SK-N-SH (cell line): ENCODE measurements at regions not wholly inside any gene's neighbourhood (a gene's known extent, or its start where the extent isn't known, plus 50 kb on each side); places are given as distances from the start of the nearest gene placed in this dataset.

Experiments
- CTCF ChIA-PET: fragments of 300-600, 350-600 bp; formaldehyde crosslinking; extraction: SDS; loops from one replicate; lab custom pipeline; 2021; lab: Yijun Ruan, JAX
- POLR2A ChIA-PET: fragments of 350-600 bp; sonication (Branson Sonifier 250); formaldehyde crosslinking; extraction: SDS; loops from one replicate; lab custom pipeline; 2020; ENCODE audit warnings: antibody characterized with exemption, inconsistent platforms; lab: Yijun Ruan, JAX
- DNase-seq: peaks from one replicate; pipeline ENCODE4 v3.0.0; 2012
- H2AFZ ChIP-seq: fragments of 200-600 bp; sonication (generic); 2 replicates; pipeline ENCODE4 v1.8.1; 2016; ENCODE audit warnings: antibody characterized with exemption, mild to moderate bottlenecking, low read depth
- H3F3A ChIP-seq: fragments of 200-600 bp; sonication (generic); replicated peaks from 2 replicates; pipeline ENCODE3; 2016; ENCODE audit warnings: antibody characterized with exemption, mild to moderate bottlenecking; ENCODE audit not compliant: insufficient read depth
- H3K27ac ChIP-seq, 2 experiments: fragments of 200-500 bp in 1 of 2; fragments of 200-600 bp in 1 of 2; sonication (Bioruptor generic) in 1 of 2; sonication (generic), shearing (Covaris generic) in 1 of 2; 2 replicates each; pipeline versions ENCODE4 v1.5.1 to v1.6.1; 2014 to 2016; ENCODE audit warnings: low read depth in 2 of 2, inconsistent platforms in 1 of 2, low read length in 1 of 2, mild to moderate bottlenecking in 1 of 2, mixed read lengths in 1 of 2
- H3K27me3 ChIP-seq: fragments of 200-600 bp; sonication (generic), shearing (Covaris generic); 2 replicates; pipeline ENCODE4 v1.6.1; 2016; ENCODE audit warnings: mixed run types; ENCODE audit not compliant: insufficient read depth
- H3K36me3 ChIP-seq, 2 experiments: fragments of 200-500 bp in 1 of 2; fragments of 200-600 bp in 1 of 2; sonication (Bioruptor generic) in 1 of 2; sonication (generic) in 1 of 2; replicated peaks in 1 of 2; 2 replicates each; pipeline versions ENCODE3 to v1.5.1; 2014 to 2016; ENCODE audit warnings: low read length in 1 of 2, mild to moderate bottlenecking in 1 of 2; ENCODE audit not compliant: insufficient read depth in 2 of 2, control insufficient read depth in 1 of 2
- H3K4me1 ChIP-seq, 2 experiments: fragments of 200-500 bp in 1 of 2; fragments of 200-600 bp in 1 of 2; sonication (Bioruptor generic) in 1 of 2; sonication (generic), shearing (Covaris generic) in 1 of 2; 2 replicates each; pipeline versions ENCODE4 v1.5.1 to v1.6.1; 2014 to 2016; ENCODE audit warnings: low read depth in 1 of 2, low read length in 1 of 2, mixed run types in 1 of 2; ENCODE audit not compliant: insufficient read depth in 2 of 2, control insufficient read depth in 1 of 2
- H3K4me2 ChIP-seq: fragments of 200-600 bp; sonication (generic), shearing (Covaris generic); 2 replicates; pipeline ENCODE4 v1.6.1; 2017; ENCODE audit warnings: mixed run types
- H3K4me3 ChIP-seq, 2 experiments: fragments of 200-500 bp in 1 of 2; fragments of 200-600 bp in 1 of 2; sonication (Bioruptor generic) in 1 of 2; sonication (generic), shearing (Covaris generic) in 1 of 2; 2 replicates each; pipeline versions ENCODE4 v1.5.1 to v1.8.1; 2014 to 2016; ENCODE audit warnings: low read depth in 2 of 2, inconsistent platforms in 1 of 2, low read length in 1 of 2, mild to moderate bottlenecking in 1 of 2, mixed read lengths in 1 of 2, moderate library complexity in 1 of 2
- H3K79me2 ChIP-seq: fragments of 200-600 bp; sonication (generic); 2 replicates; pipeline ENCODE4 v1.8.1; 2017; ENCODE audit warnings: mild to moderate bottlenecking; ENCODE audit not compliant: insufficient read depth
- H3K9ac ChIP-seq: fragments of 200-600 bp; sonication (generic); 2 replicates; pipeline ENCODE4 v1.6.1; 2017; ENCODE audit warnings: mixed run types
- H3K9me2 ChIP-seq: fragments of 200-600 bp; sonication (generic); 2 replicates; pipeline ENCODE4 v1.6.1; 2017; ENCODE audit warnings: mixed run types
- H3K9me3 ChIP-seq: fragments of 200-600 bp; sonication (generic); 2 replicates; pipeline ENCODE4 v1.6.1; 2017; ENCODE audit warnings: mixed run types, mild to moderate bottlenecking, moderate library complexity
- H4K20me1 ChIP-seq: fragments of 200-600 bp; sonication (generic); 2 replicates; pipeline ENCODE4 v1.6.1; 2017; ENCODE audit warnings: mild to moderate bottlenecking, mixed run types; ENCODE audit not compliant: insufficient read depth
- FOXM1 ChIP-seq: IDR thresholded peaks from 2 replicates; pipeline ENCODE4 v1.4.0; 2012; ENCODE audit warnings: low read depth, mild to moderate bottlenecking
- GATA2 ChIP-seq: sonication (generic); formaldehyde crosslinking; IDR thresholded peaks from 2 replicates; pipeline ENCODE4 v1.5.0; 2020; ENCODE audit warnings: mild to moderate bottlenecking, missing genetic modification reagents
- MEF2A ChIP-seq: IDR thresholded peaks from 2 replicates; pipeline ENCODE4 v1.4.0; 2012; ENCODE audit warnings: low read depth, borderline replicate concordance
- NFIC ChIP-seq: IDR thresholded peaks from 2 replicates; pipeline ENCODE4 v1.4.0; 2012; ENCODE audit warnings: borderline replicate concordance
- NRF1 ChIP-seq: IDR thresholded peaks from 2 replicates; pipeline ENCODE4 v1.6.1; 2012; ENCODE audit warnings: low read depth, mild to moderate bottlenecking, low read length
- RCOR1 ChIP-seq: fragments of 150-350 bp; IDR thresholded peaks from 2 replicates; pipeline ENCODE4 v1.6.1; 2017; ENCODE audit warnings: antibody characterized with exemption, low read length
- RFX5 ChIP-seq: IDR thresholded peaks from 2 replicates; pipeline ENCODE4 v1.6.1; 2012; ENCODE audit warnings: mild to moderate bottlenecking, improper control_type of control experiment, low read length
- RXRA ChIP-seq: IDR thresholded peaks from 2 replicates; pipeline ENCODE4 v1.4.0; 2012; ENCODE audit warnings: low read depth, mild to moderate bottlenecking, borderline replicate concordance
- SIN3A ChIP-seq: IDR thresholded peaks from 2 replicates; pipeline ENCODE4 v1.6.1; 2012; ENCODE audit warnings: low read depth, mild to moderate bottlenecking, low read length, moderate library complexity, borderline replicate concordance
- TEAD4 ChIP-seq: IDR thresholded peaks from 2 replicates; pipeline ENCODE4 v1.4.0; 2012; ENCODE audit warnings: mild to moderate bottlenecking, borderline replicate concordance; ENCODE audit not compliant: insufficient read depth
- YY1 ChIP-seq: IDR thresholded peaks from 2 replicates; pipeline ENCODE4 v1.4.0; 2012; ENCODE audit warnings: low read depth, mild to moderate bottlenecking
- WGBS: methylation state at CpG from one replicate; pipeline ENCODE4 v1.1.6; 2017; ENCODE audit warnings: low lambda C conversion rate; 5-methylcytosine and 5-hydroxymethylcytosine counted together
- TF ChIP-seq, protein P1 (sequence below): fragments of 150-350 bp; IDR thresholded peaks from 2 replicates; pipeline ENCODE4 v1.6.1; 2016; ENCODE audit warnings: mild to moderate bottlenecking, low read depth, low read length
- TF ChIP-seq, protein P2 (sequence below): IDR thresholded peaks from 2 replicates; pipeline ENCODE4 v1.4.0; 2012; ENCODE audit warnings: low read depth, borderline replicate concordance
- TF ChIP-seq, protein P3 (sequence below): IDR thresholded peaks from 2 replicates; pipeline ENCODE4 v1.6.1; 2012; ENCODE audit warnings: mild to moderate bottlenecking, low read depth, low read length, moderate library complexity
- TF ChIP-seq, protein P4 (sequence below): fragments of 200-600 bp; sonication (generic); IDR thresholded peaks from 2 replicates; pipeline ENCODE4 v1.6.1; 2017; ENCODE audit warnings: antibody characterized with exemption, mild to moderate bottlenecking, moderate library complexity
- TF ChIP-seq, protein P5 (sequence below): IDR thresholded peaks from 2 replicates; pipeline ENCODE4 v1.4.0; 2012; ENCODE audit warnings: low read depth

DNA sequence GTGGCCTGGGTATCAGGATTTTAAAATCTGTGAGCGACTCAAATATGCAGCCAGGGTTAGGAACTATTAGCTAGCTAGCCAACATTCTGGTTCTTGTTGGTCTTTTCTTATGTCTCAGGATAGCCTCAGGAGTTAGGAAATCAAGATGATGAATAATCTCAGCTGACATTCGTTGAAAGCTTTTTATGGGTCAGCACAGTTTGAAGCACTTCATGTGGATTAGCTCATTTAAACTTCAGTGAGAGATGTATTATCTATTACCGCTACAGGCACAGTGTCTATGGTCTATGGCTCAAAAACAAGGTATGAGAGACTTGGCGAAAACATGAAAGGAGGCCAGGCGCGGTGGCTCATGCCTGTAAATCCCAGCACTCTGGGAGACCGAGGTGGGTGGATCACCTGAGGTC lies 187.5 kb upstream of the THRB start:
- 89% methylated on average over 7 of the region's 7 CpGs for WGBS
- DNase-seq: no peak
- no peaks in the 10 kb centered on the region for H3K36me3 ChIP-seq
- no peak overlapping the region for H3K4me2 ChIP-seq
- H3K9ac ChIP-seq: no peak overlapping the region
- H3K4me1 ChIP-seq: no peaks in the 10 kb centered on the region; a peak in 1 of 4 replicates
- H3K4me3 ChIP-seq: no peak overlapping the region
- ChIA-PET CTCF (interaction anchor here (0.7 to 2.1 kb wide), 5 partner anchors 13 to 912 kb away, joined by 3 to 9 read pairs (median 5); no protein-coding TSS in a partner anchor), POLR2A (no interaction called here)
- H2AFZ ChIP-seq: no peak overlapping the region
- no peaks in the 10 kb centered on the region for H3K9me3 ChIP-seq
- H3F3A ChIP-seq: no peaks in the 10 kb centered on the region
- H3K27me3 ChIP-seq: no peaks in the 10 kb centered on the region
- no peaks in the 10 kb centered on the region for H3K79me2 ChIP-seq
- no peaks in the 10 kb centered on the region for H4K20me1 ChIP-seq
- H3K27ac ChIP-seq: no peak overlapping the region
- no peak for TF ChIP-seq SIN3A
- no peak for TF ChIP-seq YY1
- TF ChIP-seq TEAD4: no peak
- TF ChIP-seq RCOR1: no peak
- TF ChIP-seq GATA2 (CRISPR knock-in tag): no peak
- no peak for TF ChIP-seq MEF2A
- no peak for TF ChIP-seq FOXM1
- no peak for TF ChIP-seq RXRA
- no peak for TF ChIP-seq NFIC
- TF ChIP-seq, protein P1, sequence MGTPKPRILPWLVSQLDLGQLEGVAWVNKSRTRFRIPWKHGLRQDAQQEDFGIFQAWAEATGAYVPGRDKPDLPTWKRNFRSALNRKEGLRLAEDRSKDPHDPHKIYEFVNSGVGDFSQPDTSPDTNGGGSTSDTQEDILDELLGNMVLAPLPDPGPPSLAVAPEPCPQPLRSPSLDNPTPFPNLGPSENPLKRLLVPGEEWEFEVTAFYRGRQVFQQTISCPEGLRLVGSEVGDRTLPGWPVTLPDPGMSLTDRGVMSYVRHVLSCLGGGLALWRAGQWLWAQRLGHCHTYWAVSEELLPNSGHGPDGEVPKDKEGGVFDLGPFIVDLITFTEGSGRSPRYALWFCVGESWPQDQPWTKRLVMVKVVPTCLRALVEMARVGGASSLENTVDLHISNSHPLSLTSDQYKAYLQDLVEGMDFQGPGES: no peak
- TF ChIP-seq, protein P2, sequence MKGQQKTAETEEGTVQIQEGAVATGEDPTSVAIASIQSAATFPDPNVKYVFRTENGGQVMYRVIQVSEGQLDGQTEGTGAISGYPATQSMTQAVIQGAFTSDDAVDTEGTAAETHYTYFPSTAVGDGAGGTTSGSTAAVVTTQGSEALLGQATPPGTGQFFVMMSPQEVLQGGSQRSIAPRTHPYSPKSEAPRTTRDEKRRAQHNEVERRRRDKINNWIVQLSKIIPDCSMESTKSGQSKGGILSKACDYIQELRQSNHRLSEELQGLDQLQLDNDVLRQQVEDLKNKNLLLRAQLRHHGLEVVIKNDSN: no peak
- TF ChIP-seq, protein P3, sequence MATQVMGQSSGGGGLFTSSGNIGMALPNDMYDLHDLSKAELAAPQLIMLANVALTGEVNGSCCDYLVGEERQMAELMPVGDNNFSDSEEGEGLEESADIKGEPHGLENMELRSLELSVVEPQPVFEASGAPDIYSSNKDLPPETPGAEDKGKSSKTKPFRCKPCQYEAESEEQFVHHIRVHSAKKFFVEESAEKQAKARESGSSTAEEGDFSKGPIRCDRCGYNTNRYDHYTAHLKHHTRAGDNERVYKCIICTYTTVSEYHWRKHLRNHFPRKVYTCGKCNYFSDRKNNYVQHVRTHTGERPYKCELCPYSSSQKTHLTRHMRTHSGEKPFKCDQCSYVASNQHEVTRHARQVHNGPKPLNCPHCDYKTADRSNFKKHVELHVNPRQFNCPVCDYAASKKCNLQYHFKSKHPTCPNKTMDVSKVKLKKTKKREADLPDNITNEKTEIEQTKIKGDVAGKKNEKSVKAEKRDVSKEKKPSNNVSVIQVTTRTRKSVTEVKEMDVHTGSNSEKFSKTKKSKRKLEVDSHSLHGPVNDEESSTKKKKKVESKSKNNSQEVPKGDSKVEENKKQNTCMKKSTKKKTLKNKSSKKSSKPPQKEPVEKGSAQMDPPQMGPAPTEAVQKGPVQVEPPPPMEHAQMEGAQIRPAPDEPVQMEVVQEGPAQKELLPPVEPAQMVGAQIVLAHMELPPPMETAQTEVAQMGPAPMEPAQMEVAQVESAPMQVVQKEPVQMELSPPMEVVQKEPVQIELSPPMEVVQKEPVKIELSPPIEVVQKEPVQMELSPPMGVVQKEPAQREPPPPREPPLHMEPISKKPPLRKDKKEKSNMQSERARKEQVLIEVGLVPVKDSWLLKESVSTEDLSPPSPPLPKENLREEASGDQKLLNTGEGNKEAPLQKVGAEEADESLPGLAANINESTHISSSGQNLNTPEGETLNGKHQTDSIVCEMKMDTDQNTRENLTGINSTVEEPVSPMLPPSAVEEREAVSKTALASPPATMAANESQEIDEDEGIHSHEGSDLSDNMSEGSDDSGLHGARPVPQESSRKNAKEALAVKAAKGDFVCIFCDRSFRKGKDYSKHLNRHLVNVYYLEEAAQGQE: no peak
- TF ChIP-seq RFX5: no peak
- TF ChIP-seq, protein P4, sequence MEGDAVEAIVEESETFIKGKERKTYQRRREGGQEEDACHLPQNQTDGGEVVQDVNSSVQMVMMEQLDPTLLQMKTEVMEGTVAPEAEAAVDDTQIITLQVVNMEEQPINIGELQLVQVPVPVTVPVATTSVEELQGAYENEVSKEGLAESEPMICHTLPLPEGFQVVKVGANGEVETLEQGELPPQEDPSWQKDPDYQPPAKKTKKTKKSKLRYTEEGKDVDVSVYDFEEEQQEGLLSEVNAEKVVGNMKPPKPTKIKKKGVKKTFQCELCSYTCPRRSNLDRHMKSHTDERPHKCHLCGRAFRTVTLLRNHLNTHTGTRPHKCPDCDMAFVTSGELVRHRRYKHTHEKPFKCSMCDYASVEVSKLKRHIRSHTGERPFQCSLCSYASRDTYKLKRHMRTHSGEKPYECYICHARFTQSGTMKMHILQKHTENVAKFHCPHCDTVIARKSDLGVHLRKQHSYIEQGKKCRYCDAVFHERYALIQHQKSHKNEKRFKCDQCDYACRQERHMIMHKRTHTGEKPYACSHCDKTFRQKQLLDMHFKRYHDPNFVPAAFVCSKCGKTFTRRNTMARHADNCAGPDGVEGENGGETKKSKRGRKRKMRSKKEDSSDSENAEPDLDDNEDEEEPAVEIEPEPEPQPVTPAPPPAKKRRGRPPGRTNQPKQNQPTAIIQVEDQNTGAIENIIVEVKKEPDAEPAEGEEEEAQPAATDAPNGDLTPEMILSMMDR: no peak
- TF ChIP-seq, protein P5, sequence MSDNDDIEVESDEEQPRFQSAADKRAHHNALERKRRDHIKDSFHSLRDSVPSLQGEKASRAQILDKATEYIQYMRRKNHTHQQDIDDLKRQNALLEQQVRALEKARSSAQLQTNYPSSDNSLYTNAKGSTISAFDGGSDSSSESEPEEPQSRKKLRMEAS: no peak
- no peak for TF ChIP-seq NRF1
- no peaks in the 10 kb centered on the region for H3K9me2 ChIP-seq
